GM06990 (cell line): ENCODE measurements at regions not wholly inside any gene's neighbourhood (a gene's known extent, or its start where the extent isn't known, plus 50 kb on each side); places are given as distances from the start of the nearest gene placed in this dataset.

Experiments used
- DNase-seq: peaks from one replicate; pipeline ENCODE4 v3.0.0-alpha.2; 2011; ENCODE audit not compliant: insufficient read length; ENCODE audit errors: extremely low read depth
- H3K27me3 ChIP-seq: replicated peaks from 2 replicates; pipeline ENCODE4 v1.6.0; 2011; ENCODE audit warnings: low read length; ENCODE audit not compliant: control insufficient read depth, insufficient read depth
- H3K36me3 ChIP-seq: 2 replicates; pipeline ENCODE4 v1.5.1; 2011; ENCODE audit warnings: low read length; ENCODE audit not compliant: control insufficient read depth, insufficient read depth
- H3K4me3 ChIP-seq: replicated peaks from 2 replicates; pipeline ENCODE4 v1.5.1; 2011; ENCODE audit warnings: low read depth, mild to moderate bottlenecking, control low read depth, low read length
- CTCF ChIP-seq: IDR thresholded peaks from 2 replicates; pipeline ENCODE4 v1.5.1; 2011; ENCODE audit warnings: low read length, control low read depth, mild to moderate bottlenecking, inconsistent platforms; ENCODE audit not compliant: insufficient read depth, poor library complexity, severe bottlenecking

GRCh38 chr21:15324542-15324941 is 259.7 kb upstream of the NRIP1 start:
- Histone ChIP-seq H3K36me3 (no peaks in the 10 kb centered on the region), H3K27me3 (no peaks in the 10 kb centered on the region), H3K4me3 (no peak overlapping the region)
- DNase-seq = no peak
- no peak for TF ChIP-seq CTCF

- no peaks in the 10 kb centered on the region for H3K27me3 ChIP-seq
- no peak for DNase-seq
- no peak for TF ChIP-seq CTCF
- H3K4me3 ChIP-seq = no peak overlapping the region
- H3K36me3 ChIP-seq = no peaks in the 10 kb centered on the region
Measured at GRCh38 chr21:15326032-15326867, 261.4 kb upstream of the NRIP1 start.

- H3K36me3 ChIP-seq = no peaks in the 10 kb centered on the region
- no peak for DNase-seq
- TF ChIP-seq CTCF = no peak
Measured at GRCh38 chr21:15327637-15328265, 263.0 kb upstream of the NRIP1 start.

GRCh38 chr21:15329191-15329590 is 264.4 kb upstream of the NRIP1 start:
- no peak for DNase-seq
- Histone ChIP-seq H3K27me3 (no peaks in the 10 kb centered on the region), H3K4me3 (no peak overlapping the region), H3K36me3 (no peaks in the 10 kb centered on the region)
- TF ChIP-seq CTCF = no peak

More at GRCh38 chr21:15327637-15328265, 263.0 kb upstream of the NRIP1 start:
- Histone ChIP-seq H3K4me3 (no peak overlapping the region), H3K27me3 (no peaks in the 10 kb centered on the region)

- DNase-seq = no peak
- Histone ChIP-seq H3K4me3 (no peak overlapping the region), H3K27me3 (no peaks in the 10 kb centered on the region), H3K36me3 (no peaks in the 10 kb centered on the region)
- no peak for TF ChIP-seq CTCF
Measured at GRCh38 chr21:15330872-15331271, 266.1 kb upstream of the NRIP1 start.

GRCh38 chr21:15332572-15332971 is 267.8 kb upstream of the NRIP1 start:
- H3K27me3 ChIP-seq = no peaks in the 10 kb centered on the region
- no peak overlapping the region for H3K4me3 ChIP-seq
- no peaks in the 10 kb centered on the region for H3K36me3 ChIP-seq
- no peak for DNase-seq
- no peak for TF ChIP-seq CTCF
